Cerebellar cortex (tissue), 1 donor: ENCODE measurements at regions not wholly inside any gene's neighbourhood (a gene's known extent, or its start where the extent isn't known, plus 50 kb on each side); places are given as distances from the start of the nearest gene placed in this dataset.
A peak's percentile ranks its signal among the peaks of the same experiment; 100 is the strongest.
"Not testable (repeated sequence)": the region's sequence is repeated elsewhere in the genome, so short reads cannot be mapped to it uniquely, and the experiment has no call there.

Experiments used
- DNase-seq: peaks from one replicate; pipeline ENCODE4 v3.0.0-alpha.2; 2015; ENCODE audit warnings: low spot score

DNA sequence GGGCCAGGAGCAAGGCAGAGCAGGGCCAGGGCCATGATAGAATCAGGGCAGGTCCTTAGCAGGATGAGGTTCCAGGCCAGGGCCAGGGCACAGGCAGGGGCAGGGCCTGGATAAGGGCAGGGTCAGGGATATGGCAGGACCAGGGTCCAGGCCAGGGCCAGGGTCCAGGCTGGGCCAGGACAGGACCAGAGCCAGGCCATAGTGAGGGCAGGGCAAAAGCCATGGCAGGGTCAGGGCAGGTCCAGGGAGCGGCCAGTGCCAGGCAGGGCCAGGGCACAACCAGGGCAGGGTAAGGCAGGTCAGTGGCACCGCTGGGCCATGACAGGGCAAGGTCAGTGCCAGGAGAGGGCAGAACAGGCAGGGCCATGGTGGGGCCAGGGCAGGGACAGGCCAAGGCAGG lies 152.2 kb downstream of the LIPI start:
- DNase-seq: no peak

DNA sequence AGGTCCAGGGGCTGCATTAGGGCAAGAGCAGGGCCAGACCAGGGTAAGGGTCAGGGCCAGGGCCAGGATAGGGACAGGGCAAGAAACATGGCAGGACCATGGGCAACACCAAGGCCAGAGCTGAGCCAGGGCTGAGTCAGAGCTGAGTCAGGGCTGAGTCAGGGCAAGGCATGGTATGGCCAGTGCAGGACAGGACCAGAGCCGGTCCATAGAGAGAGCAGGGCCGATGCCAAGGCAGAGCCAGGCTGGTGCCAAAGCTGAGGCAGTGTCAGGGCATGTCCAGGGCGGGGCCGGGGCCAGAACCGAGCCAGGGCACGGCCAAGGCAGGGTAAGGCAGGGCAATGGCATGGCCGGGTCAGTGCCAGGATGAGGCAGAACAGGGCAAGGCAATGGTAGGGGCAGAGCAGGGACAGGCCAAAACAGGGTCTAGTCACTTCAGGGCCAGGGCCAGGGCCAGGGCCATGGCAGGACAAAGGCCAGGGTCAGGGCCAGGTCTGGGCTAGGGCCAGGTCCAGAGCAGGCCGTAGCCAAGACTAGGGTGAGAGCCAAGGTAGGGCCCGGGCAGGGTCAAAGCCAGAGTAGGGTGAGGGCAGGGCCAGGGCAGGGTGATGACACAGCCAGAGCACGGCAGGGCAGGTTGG lies 152.8 kb downstream of the LIPI start:
- DNase-seq: not testable (repeated sequence)

DNA sequence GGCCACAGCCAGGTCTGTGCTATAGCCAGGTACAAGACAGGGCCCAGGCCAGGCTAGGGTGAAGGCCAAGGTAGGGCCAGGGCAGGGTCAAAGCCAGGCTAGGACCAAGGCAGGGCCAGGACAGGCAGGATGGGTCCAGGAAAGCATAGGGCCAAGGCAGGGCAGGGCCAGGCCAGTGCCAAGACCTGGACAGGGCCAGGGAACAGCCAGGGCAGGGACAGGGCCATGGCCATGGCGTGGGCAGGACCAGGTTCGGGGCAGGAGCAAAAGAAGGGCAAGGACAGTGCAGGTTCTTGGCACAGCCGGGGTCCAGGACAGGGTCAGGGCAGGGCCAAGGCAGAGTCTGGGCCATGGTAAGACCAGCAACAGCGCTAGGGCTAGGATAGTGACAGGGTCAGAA lies 153.4 kb downstream of the LIPI start:
- DNase-seq: no peak

DNA sequence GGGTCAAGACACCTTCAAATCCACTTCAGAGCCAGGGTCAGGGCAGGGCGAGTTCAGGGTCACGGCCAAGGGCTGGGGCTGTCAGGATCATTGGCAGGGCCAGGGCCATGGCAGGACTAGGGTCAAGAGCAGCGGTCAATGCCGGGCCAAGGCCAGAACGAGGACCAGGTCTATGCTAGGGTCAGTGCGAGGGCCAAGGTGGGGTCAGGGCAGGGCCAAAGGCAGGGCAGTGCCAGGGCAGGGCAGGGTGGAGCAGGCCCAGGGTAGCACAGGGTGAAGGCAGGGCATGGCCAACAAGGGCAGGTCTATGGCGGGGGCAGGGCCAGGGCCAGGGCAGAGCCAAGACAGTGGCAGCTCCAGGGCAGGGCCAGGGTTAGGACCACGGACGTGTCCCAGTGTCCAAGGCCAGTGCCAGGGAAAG lies 154.0 kb downstream of the LIPI start:
- no peak for DNase-seq

- not testable (repeated sequence) for DNase-seq
Observed at GRCh38 chr21:14055746-14056515, 154.8 kb downstream of the LIPI start.

DNA sequence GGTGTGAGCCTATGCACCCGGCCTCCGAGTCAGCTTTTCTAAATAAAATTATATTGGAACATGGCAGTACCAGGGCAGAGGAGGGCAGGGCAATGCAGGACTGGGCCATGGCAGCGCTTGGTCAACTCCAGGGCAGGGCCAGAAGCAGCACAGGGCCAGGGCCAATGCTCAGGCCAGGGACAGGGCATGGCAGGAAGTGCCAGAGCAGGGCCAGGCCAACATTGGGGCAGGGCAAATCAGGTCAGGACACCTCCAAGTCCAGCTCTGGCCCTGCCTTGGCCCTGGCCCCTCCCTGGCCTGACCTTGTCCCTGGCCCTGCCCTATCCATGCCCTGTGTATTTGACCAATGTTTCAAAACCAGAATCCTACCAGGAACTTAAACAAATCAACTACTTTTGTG lies 156.1 kb downstream of the LIPI start:
- no peak for DNase-seq

GRCh38 chr21:14050121-14050520 lies 160.6 kb downstream of the LIPI start:
- no peak for DNase-seq

DNA sequence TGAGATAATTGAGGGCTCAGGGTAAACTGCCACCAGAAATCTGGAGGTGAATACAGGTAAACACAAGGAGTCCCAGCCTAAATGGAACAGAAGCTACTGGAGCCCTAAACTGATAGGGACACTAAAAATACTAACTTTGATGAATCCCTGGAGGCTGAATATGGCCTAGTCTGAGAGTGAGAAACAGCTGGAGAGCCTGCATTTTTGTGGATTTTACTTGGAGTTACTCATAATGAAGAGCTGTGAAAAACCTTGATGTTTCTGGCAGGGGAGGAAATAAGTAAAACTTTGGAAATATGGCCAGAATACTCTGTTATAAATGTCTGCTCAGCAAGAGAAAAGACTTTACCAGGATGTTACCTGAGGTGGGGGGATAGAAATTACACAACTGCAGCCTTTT lies 164.4 kb downstream of the LIPI start:
- no peak for DNase-seq

- no peak for DNase-seq
Observed at GRCh38 chr21:14040386-14040785, 170.4 kb downstream of the LIPI start.

- not testable (repeated sequence) for DNase-seq
Observed at GRCh38 chr21:14028619-14029018, 182.1 kb downstream of the LIPI start.

DNA sequence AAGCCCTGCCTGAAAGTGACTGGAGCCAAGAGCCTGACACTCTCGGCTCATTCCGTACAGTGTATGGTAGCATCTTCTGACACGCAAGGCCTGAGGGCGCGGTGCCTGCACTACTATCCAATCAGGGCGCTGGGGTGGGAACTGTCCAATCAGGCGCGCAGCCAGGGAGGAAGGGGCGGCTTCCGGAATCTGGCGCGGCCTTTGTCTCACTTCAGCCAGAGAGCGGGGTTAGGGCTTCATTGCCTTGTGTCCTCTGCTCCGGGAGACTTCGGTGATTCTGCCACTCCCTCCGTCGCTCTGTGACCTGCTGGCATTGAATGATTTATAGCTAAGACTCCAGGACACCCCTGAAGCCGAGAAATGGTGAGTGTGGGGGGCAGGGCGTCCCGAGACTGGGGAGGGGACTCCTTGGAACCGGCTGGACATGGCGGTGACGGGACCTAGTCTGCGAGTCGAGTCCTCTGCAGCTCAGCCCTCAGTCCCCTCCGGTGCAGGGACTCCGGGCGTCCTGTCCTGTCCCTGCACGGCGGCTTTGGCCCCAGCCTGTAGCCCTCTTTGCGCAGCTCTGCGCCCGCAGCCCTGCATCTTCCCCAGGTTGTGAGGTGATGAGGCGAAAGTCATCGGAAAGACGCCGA lies 183.4 kb downstream of the LIPI start:
- DNase-seq: peak; percentile 97

DNA sequence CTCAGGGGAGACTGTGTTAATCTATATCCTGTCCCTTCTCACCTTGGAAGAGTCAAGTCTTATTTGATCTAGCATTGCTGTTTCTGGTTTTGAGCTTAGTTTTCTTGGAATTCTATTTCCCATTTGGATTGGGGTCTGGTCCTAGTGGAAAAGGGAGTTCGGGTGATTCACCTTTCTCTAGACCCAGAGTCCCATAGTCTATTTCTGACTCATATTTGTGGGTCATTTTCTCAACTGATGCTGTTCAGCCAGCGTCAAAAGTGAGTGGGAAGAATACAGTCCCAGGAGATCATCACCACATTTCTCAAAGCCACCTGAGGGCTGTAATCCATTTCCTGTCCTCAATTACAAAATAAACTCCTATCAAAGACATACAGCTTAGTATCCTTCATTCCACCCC lies 190.6 kb downstream of the LIPI start:
- not testable (repeated sequence) for DNase-seq

- DNase-seq: not testable (repeated sequence)
Observed at GRCh38 chr21:14015841-14016240, 194.9 kb downstream of the LIPI start.

DNA sequence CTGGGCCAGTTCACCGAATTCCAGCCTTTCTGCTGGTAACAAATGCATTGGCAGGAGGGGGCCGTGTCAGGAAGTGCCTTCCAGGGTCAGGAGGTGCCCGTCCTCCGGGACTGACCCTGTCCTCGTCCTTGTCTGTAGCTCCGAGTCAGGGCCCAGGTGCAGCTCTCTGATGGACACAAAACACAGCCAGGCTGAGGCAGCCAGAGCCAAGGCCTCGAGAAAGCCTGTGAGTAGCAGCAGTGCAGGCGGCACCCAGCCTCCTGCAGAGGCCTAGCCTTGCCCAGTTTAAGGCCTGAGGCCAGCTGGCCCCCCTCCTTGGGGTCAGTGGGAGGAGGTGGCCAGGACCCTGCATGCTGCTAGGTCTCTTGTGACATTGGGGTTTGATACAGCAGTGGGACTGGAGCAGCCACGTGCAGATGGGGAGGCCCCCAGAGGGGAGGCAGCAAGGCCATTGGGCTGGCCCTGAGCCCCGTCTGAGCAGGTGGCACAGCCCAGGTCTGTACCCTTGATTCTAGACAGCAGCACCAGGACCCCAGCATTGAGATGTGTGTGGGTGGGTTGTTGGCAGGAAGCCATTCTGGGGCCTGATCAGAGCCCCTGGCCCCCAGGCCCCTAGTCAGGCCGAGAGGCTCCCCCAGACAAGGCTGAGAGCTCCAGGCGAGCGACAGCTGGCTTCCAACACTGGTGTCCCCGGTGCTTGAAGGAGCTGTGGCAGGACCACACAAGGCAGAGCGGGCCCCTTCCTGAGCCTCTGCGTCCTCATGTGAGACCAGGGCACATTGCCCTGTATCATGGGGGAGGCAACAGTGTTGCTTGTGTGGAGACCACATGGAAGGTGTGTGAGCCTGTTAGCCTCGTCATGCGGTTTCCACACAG lies 196.9 kb downstream of the LIPI start:
- DNase-seq: not testable (repeated sequence)

GRCh38 chr21:14013056-14013603 lies 197.6 kb downstream of the LIPI start:
- no peak for DNase-seq

GRCh38 chr21:14012409-14012808 lies 198.3 kb downstream of the LIPI start:
- DNase-seq: no peak

- DNase-seq: not testable (repeated sequence)
Observed at GRCh38 chr21:14011751-14012150, 199.0 kb downstream of the LIPI start.

GRCh38 chr21:14011149-14011548 lies 199.6 kb downstream of the LIPI start:
- not testable (repeated sequence) for DNase-seq

GRCh38 chr21:14010729-14011128 lies 200.0 kb downstream of the LIPI start:
- DNase-seq: no peak

- DNase-seq: not testable (repeated sequence)
Observed at GRCh38 chr21:14009990-14010389, 200.8 kb downstream of the LIPI start.

- not testable (repeated sequence) for DNase-seq
Observed at GRCh38 chr21:14009238-14009981, 201.3 kb downstream of the LIPI start.
